ENCODE measurements at regions not wholly inside any gene's neighbourhood (a gene's known extent, or its start where the extent isn't known, plus 50 kb on each side); places are given as distances from the start of the nearest gene placed in this dataset.
"Not testable (repeated sequence)": the region's sequence is repeated elsewhere in the genome, so short reads cannot be mapped to it uniquely, and the experiment has no call there.

GRCh38 chr6:144528743-144529425 is 243.7 kb downstream of the UTRN start:
- H3K27me3 ChIP-seq (ENCODE audit: control insufficient read depth, low read length), result no peaks in the 10 kb centered on the region
- no peaks in the 10 kb centered on the region for H3K9me2 ChIP-seq (replicated peaks; ENCODE audit: control insufficient read depth, low read length)
- no peak overlapping the region for H3K27ac ChIP-seq (ENCODE audit: low read depth, low read length)
- no peaks in the 10 kb centered on the region for H3F3A ChIP-seq (ENCODE audit: control insufficient read depth, insufficient read depth)
- TF ChIP-seq CTCF (IDR thresholded peaks at IDR 0.05; ENCODE audit: low read depth, low read length, poor library complexity, severe bottlenecking) (no peak), EZH2phosphoT487 (IDR thresholded peaks at IDR 0.05; ENCODE audit: borderline replicate concordance, low read length) (no peak)
- no peaks in the 10 kb centered on the region for H4K20me1 ChIP-seq (ENCODE audit: control insufficient read depth, insufficient read depth, low read depth, low read length)
- H3K79me2 ChIP-seq (ENCODE audit: control insufficient read depth, low read length), result no peaks in the 10 kb centered on the region
- no peaks in the 10 kb centered on the region for H3K9me3 ChIP-seq (ENCODE audit: control insufficient read depth, insufficient read depth, low read length)
- H3K4me1 ChIP-seq (ENCODE audit: control insufficient read depth, low read length), result no peaks in the 10 kb centered on the region
- no peak overlapping the region for H3K4me3 ChIP-seq (ENCODE audit: low read length)
- no peak overlapping the region for H3K4me2 ChIP-seq (ENCODE audit: low read length)
- H3K36me3 ChIP-seq (ENCODE audit: control insufficient read depth, low read length), result no peaks in the 10 kb centered on the region

- Histone ChIP-seq H3K9me2 (replicated peaks; ENCODE audit: control insufficient read depth, low read length) (no peaks in the 10 kb centered on the region), H3K79me2 (ENCODE audit: control insufficient read depth, low read length) (no peaks in the 10 kb centered on the region), H3F3A (ENCODE audit: control insufficient read depth, insufficient read depth) (no peaks in the 10 kb centered on the region), H3K27ac (ENCODE audit: low read depth, low read length) (no peak overlapping the region), H3K4me3 (ENCODE audit: low read length) (no peak overlapping the region), H3K27me3 (ENCODE audit: control insufficient read depth, low read length) (no peaks in the 10 kb centered on the region), H3K4me2 (ENCODE audit: low read length) (no peak overlapping the region), H3K36me3 (ENCODE audit: control insufficient read depth, low read length) (no peaks in the 10 kb centered on the region), H4K20me1 (ENCODE audit: control insufficient read depth, insufficient read depth, low read depth, low read length) (no peaks in the 10 kb centered on the region), H3K4me1 (ENCODE audit: control insufficient read depth, low read length) (no peaks in the 10 kb centered on the region), H3K9me3 (ENCODE audit: control insufficient read depth, insufficient read depth, low read length) (no peaks in the 10 kb centered on the region)
- TF ChIP-seq CTCF (IDR thresholded peaks at IDR 0.05; ENCODE audit: low read depth, low read length, poor library complexity, severe bottlenecking) (no peak), EZH2phosphoT487 (IDR thresholded peaks at IDR 0.05; ENCODE audit: borderline replicate concordance, low read length) (no peak)
Observed at GRCh38 chr6:144530118-144530517, 245.0 kb downstream of the UTRN start.

- not testable (repeated sequence) for H3K4me1 ChIP-seq (ENCODE audit: control insufficient read depth, low read length); H3K9me2 ChIP-seq (replicated peaks; ENCODE audit: control insufficient read depth, low read length); H3K4me2 ChIP-seq (ENCODE audit: low read length); H3K36me3 ChIP-seq (ENCODE audit: control insufficient read depth, low read length); H3K4me3 ChIP-seq (ENCODE audit: low read length); H3K27me3 ChIP-seq (ENCODE audit: control insufficient read depth, low read length); H3K79me2 ChIP-seq (ENCODE audit: control insufficient read depth, low read length); H3K9me3 ChIP-seq (ENCODE audit: control insufficient read depth, insufficient read depth, low read length); H3K27ac ChIP-seq (ENCODE audit: low read depth, low read length); H3F3A ChIP-seq (ENCODE audit: control insufficient read depth, insufficient read depth); H4K20me1 ChIP-seq (ENCODE audit: control insufficient read depth, insufficient read depth, low read depth, low read length)
Observed at GRCh38 chr6:144532238-144532637, 247.1 kb downstream of the UTRN start.

- H3K36me3 ChIP-seq (ENCODE audit: control insufficient read depth, low read length), result no peaks in the 10 kb centered on the region
Observed at GRCh38 chr6:144534180-144534579, 249.0 kb downstream of the UTRN start.

More at GRCh38 chr6:144534180-144534579, 249.0 kb downstream of the UTRN start:
- Histone ChIP-seq H3K4me2 (ENCODE audit: low read length) (no peak overlapping the region), H3K9me2 (replicated peaks; ENCODE audit: control insufficient read depth, low read length) (no peaks in the 10 kb centered on the region), H3K79me2 (ENCODE audit: control insufficient read depth, low read length) (no peaks in the 10 kb centered on the region), H4K20me1 (ENCODE audit: control insufficient read depth, insufficient read depth, low read depth, low read length) (no peaks in the 10 kb centered on the region), H3K27me3 (ENCODE audit: control insufficient read depth, low read length) (no peaks in the 10 kb centered on the region), H3K4me1 (ENCODE audit: control insufficient read depth, low read length) (no peaks in the 10 kb centered on the region), H3K4me3 (ENCODE audit: low read length) (no peak overlapping the region), H3K27ac (ENCODE audit: low read depth, low read length) (no peak overlapping the region), H3K9me3 (ENCODE audit: control insufficient read depth, insufficient read depth, low read length) (no peaks in the 10 kb centered on the region), H3F3A (ENCODE audit: control insufficient read depth, insufficient read depth) (no peaks in the 10 kb centered on the region)
- TF ChIP-seq EZH2phosphoT487 (IDR thresholded peaks at IDR 0.05; ENCODE audit: borderline replicate concordance, low read length), result no peak
- no peak for TF ChIP-seq CTCF (IDR thresholded peaks at IDR 0.05; ENCODE audit: low read depth, low read length, poor library complexity, severe bottlenecking)
